ENCODE measurements at regions not wholly inside any gene's neighbourhood (a gene's known extent, or its start where the extent isn't known, plus 50 kb on each side); places are given as distances from the start of the nearest gene placed in this dataset.

- intact Hi-C loops (cut with micrococcal nuclease; ENCODE audit: unreplicated experiment) (no loop called here), in situ Hi-C loops (cut with HindIII; ENCODE audit: low pct_unique_long_range_greater_than_20kb, low sequenced_read_pairs) (no loop called here)
- no peaks in the 10 kb centered on the region for H3K9me3 ChIP-seq (ENCODE audit: control insufficient read depth, insufficient read depth, low read depth, low read length)
- no peaks in the 10 kb centered on the region for H3K4me1 ChIP-seq (ENCODE audit: control insufficient read depth, insufficient read depth, low read length)
- ATAC-seq (no peak), DNase-seq (ENCODE audit: low read depth, low spot score) (no peak)
- BruUV-seq (replicated peaks): no TSS peak
- ChIA-PET POLR2A (no interaction called here), CTCF (no interaction called here)
- H3K27me3 ChIP-seq (ENCODE audit: control insufficient read depth, insufficient read depth, low read length): no peaks in the 10 kb centered on the region
- H3K27ac ChIP-seq (ENCODE audit: low read length): no peak overlapping the region
- H3K36me3 ChIP-seq (ENCODE audit: control insufficient read depth, insufficient read depth, low read length): no peaks in the 10 kb centered on the region
- no peak for TF ChIP-seq POLR2AphosphoS5 (IDR thresholded peaks at IDR 0.05; ENCODE audit: low read depth, low read length)
- no peak for TF ChIP-seq CTCF (IDR thresholded peaks at IDR 0.05)
- no peak for TF ChIP-seq SIN3A (IDR thresholded peaks at IDR 0.05; ENCODE audit: borderline replicate concordance, insufficient read depth, low read depth, low read length)
- TF ChIP-seq REST (IDR thresholded peaks at IDR 0.05; ENCODE audit: insufficient read depth in 1 of 2, low read depth in 2 of 2, low read length in 1 of 2): no peak
- no peak for TF ChIP-seq TCF7L2 (IDR thresholded peaks at IDR 0.05; ENCODE audit: low read depth, low read length)
- no peak overlapping the region for H3K4me3 ChIP-seq (ENCODE audit: low read depth in 2 of 2, low read length in 2 of 2)
These were observed 1262.7 kb downstream of the BRD1 start for GRCh38 chr22:48564995-48565394.

- no peak overlapping the region for H3K27ac ChIP-seq (ENCODE audit: low read length)
- in situ Hi-C loops (cut with HindIII; ENCODE audit: low pct_unique_long_range_greater_than_20kb, low sequenced_read_pairs) (no loop called here), intact Hi-C loops (cut with micrococcal nuclease; ENCODE audit: unreplicated experiment) (no loop called here)
- BruUV-seq (replicated peaks): no TSS peak
- ATAC-seq: no peak
- H3K9me3 ChIP-seq (ENCODE audit: control insufficient read depth, insufficient read depth, low read depth, low read length): no peaks in the 10 kb centered on the region
- no peaks in the 10 kb centered on the region for H3K4me1 ChIP-seq (ENCODE audit: control insufficient read depth, insufficient read depth, low read length)
- POLR2A ChIA-PET: no interaction called here
- TF ChIP-seq POLR2AphosphoS5 (IDR thresholded peaks at IDR 0.05; ENCODE audit: low read depth, low read length): no peak
- no peak for TF ChIP-seq TCF7L2 (IDR thresholded peaks at IDR 0.05; ENCODE audit: low read depth, low read length)
- TF ChIP-seq SIN3A (IDR thresholded peaks at IDR 0.05; ENCODE audit: borderline replicate concordance, insufficient read depth, low read depth, low read length): no peak
- TF ChIP-seq REST (IDR thresholded peaks at IDR 0.05; ENCODE audit: insufficient read depth in 1 of 2, low read depth in 2 of 2, low read length in 1 of 2): no peak
- TF ChIP-seq CTCF (IDR thresholded peaks at IDR 0.05): no peak
- no peaks in the 10 kb centered on the region for H3K36me3 ChIP-seq (ENCODE audit: control insufficient read depth, insufficient read depth, low read length)
- H3K4me3 ChIP-seq (ENCODE audit: low read depth in 2 of 2, low read length in 2 of 2): no peak overlapping the region
- no peak for DNase-seq (ENCODE audit: low read depth, low spot score)
- CTCF ChIA-PET: no interaction called here
- H3K27me3 ChIP-seq (ENCODE audit: control insufficient read depth, insufficient read depth, low read length): no peaks in the 10 kb centered on the region
These were observed 1263.7 kb downstream of the BRD1 start for GRCh38 chr22:48563966-48564330.

All from Panc1 (cell line).